Ovary (tissue), 7 donors: ENCODE measurements at regions not wholly inside any gene's neighbourhood (a gene's known extent, or its start where the extent isn't known, plus 50 kb on each side); places are given as distances from the start of the nearest gene placed in this dataset.

Experiments
- DNase-seq, 5 donors: peaks; one replicate each; pipeline ENCODE4 v3.0.0-alpha.2; 2019 to 2020
- H3K27ac ChIP-seq, 2 donors: fragments of 200-600 bp; one replicate each; pipeline versions ENCODE4 v1.5.1 to v1.8.0; 2019 to 2022
- H3K27me3 ChIP-seq: fragments of 200-600 bp; one replicate; pipeline ENCODE4 v1.8.0; 2022
- H3K36me3 ChIP-seq: fragments of 200-600 bp; sonication (generic); one replicate; pipeline ENCODE4 v1.5.1; 2019
- H3K4me1 ChIP-seq: one replicate; pipeline ENCODE4 v1.8.1; 2013; ENCODE audit warnings: mild to moderate bottlenecking, moderate library complexity; ENCODE audit not compliant: insufficient read depth
- H3K4me3 ChIP-seq: fragments of 200-600 bp; sonication (generic); one replicate; pipeline ENCODE4 v1.5.1; 2017
- H3K9me3 ChIP-seq, 2 donors: fragments of 200-600 bp in 1 of 2; sonication (generic) in 1 of 2; one replicate each; pipeline versions ENCODE4 v1.5.1 to v1.8.1; 2013 to 2019; ENCODE audit warnings: mild to moderate bottlenecking in 1 of 2, moderate library complexity in 1 of 2
- EP300 ChIP-seq: sonication (generic); formaldehyde crosslinking; IDR thresholded peaks from one replicate; pipeline ENCODE4 v1.6.1; 2017; ENCODE audit warnings: antibody characterized with exemption
- POLR2A ChIP-seq: fragments of 450-650 bp; IDR thresholded peaks from one replicate; pipeline ENCODE4 v1.6.1; 2017; ENCODE audit warnings: antibody characterized with exemption, mild to moderate bottlenecking, moderate library complexity
- WGBS, 3 donors: extraction: QIAGEN DNeasy Blood & Tissue Kit in 1 of 3; methylation state at CpG; one replicate each; pipeline versions ENCODE4 v1.1.5 to v1.1.7; 2013 to 2017; 5-methylcytosine and 5-hydroxymethylcytosine counted together
- intact Hi-C, 4 donors: fragments of 100-400 bp; cut with DNase I; formaldehyde crosslinking; loops; one replicate each; pipeline versions ENCODE4 v1.11.0 to v1.15.1; 2022 to 2023
- TF ChIP-seq, protein P1 (sequence below), 3 donors: fragments of 450-650 bp in 2 of 3; fragments of 200-600 bp in 1 of 3; IDR thresholded peaks; one replicate each; pipeline versions ENCODE4 v1.5.1 to v1.8.0; 2016 to 2022; ENCODE audit warnings: antibody characterized with exemption in 3 of 3, mild to moderate bottlenecking in 1 of 3
- donor health status: DM: no; HTN: no; CAD: no; lungs with moderate emphysema.
- donor health status: DM: no; HTN: no; CAD: no.
- donor health status: Bipolar disorder and iron deficiency.
- donor health status: DM: no; HTN: no; CAD: no.
- donor health status: DM: yes; HTN: yes; CAD: no.

GRCh38 chr2:217066510-217067270 lies 206.8 kb upstream of the TNP1 start:
- Histone ChIP-seq H3K36me3 (no peaks in the 10 kb centered on the region), H3K27me3 (no peaks in the 10 kb centered on the region), H3K4me1 (peaks cover 2% of the 10 kb centered on the region), H3K4me3 (no peak overlapping the region), H3K9me3 (no peaks in the 10 kb centered on the region), H3K27ac (no peak overlapping the region)
- intact Hi-C loops: no loop called here
- WGBS, 3 donors: 92 to 94% (median 93%) methylated on average over 21 of the region's 21 CpGs
- no peak for TF ChIP-seq EP300
- TF ChIP-seq, protein P1, sequence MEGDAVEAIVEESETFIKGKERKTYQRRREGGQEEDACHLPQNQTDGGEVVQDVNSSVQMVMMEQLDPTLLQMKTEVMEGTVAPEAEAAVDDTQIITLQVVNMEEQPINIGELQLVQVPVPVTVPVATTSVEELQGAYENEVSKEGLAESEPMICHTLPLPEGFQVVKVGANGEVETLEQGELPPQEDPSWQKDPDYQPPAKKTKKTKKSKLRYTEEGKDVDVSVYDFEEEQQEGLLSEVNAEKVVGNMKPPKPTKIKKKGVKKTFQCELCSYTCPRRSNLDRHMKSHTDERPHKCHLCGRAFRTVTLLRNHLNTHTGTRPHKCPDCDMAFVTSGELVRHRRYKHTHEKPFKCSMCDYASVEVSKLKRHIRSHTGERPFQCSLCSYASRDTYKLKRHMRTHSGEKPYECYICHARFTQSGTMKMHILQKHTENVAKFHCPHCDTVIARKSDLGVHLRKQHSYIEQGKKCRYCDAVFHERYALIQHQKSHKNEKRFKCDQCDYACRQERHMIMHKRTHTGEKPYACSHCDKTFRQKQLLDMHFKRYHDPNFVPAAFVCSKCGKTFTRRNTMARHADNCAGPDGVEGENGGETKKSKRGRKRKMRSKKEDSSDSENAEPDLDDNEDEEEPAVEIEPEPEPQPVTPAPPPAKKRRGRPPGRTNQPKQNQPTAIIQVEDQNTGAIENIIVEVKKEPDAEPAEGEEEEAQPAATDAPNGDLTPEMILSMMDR (IDR thresholded peaks at IDR 0.05): no peak
- TF ChIP-seq POLR2A: no peak
- DNase-seq: no peak

GRCh38 chr2:217065695-217066405 lies 206.0 kb upstream of the TNP1 start:
- TF ChIP-seq POLR2A (no peak), EP300 (no peak)
- TF ChIP-seq, protein P1 (IDR thresholded peaks at IDR 0.05): no peak

DNA sequence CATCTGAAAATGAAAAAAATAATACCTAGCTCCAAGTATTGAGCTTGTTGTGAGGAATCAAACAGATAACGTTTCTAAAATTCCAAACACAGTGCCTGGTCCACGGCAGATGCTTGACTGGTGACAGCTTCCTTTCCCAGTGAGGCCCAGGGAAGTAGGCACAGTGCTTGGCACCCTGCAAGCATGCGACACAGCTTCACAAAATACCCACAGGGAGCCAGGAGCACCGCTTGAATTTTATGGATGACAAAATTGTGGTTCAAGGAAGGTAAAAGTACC lies 205.1 kb upstream of the TNP1 start:
- Histone ChIP-seq H3K27me3 (no peaks in the 10 kb centered on the region), H3K4me1 (peaks cover 2% of the 10 kb centered on the region), H3K36me3 (no peaks in the 10 kb centered on the region), H3K9me3 (no peaks in the 10 kb centered on the region), H3K27ac (peak overlapping the region; percentile 36 to 65), H3K4me3 (no peak overlapping the region)
- WGBS, 3 donors: 50 to 59% (median 51%) methylated on average over 4 of the region's 4 CpGs
- DNase-seq: no peak
- TF ChIP-seq POLR2A: no peak
- no peak for TF ChIP-seq EP300
- TF ChIP-seq, protein P1 (IDR thresholded peaks at IDR 0.05): no peak
- intact Hi-C loops: no loop called here

More at GRCh38 chr2:217065695-217066405, 206.0 kb upstream of the TNP1 start:
- no peak overlapping the region for H3K4me3 ChIP-seq
- peaks cover 2% of the 10 kb centered on the region for H3K4me1 ChIP-seq
- no peak for DNase-seq
- no peaks in the 10 kb centered on the region for H3K9me3 ChIP-seq
- no peak overlapping the region for H3K27ac ChIP-seq
- 84 to 86% (median 85%) methylated on average over 7 of the region's 7 CpGs for WGBS, 3 donors
- intact Hi-C loops: no loop called here
- H3K27me3 ChIP-seq: no peaks in the 10 kb centered on the region
- H3K36me3 ChIP-seq: no peaks in the 10 kb centered on the region

DNA sequence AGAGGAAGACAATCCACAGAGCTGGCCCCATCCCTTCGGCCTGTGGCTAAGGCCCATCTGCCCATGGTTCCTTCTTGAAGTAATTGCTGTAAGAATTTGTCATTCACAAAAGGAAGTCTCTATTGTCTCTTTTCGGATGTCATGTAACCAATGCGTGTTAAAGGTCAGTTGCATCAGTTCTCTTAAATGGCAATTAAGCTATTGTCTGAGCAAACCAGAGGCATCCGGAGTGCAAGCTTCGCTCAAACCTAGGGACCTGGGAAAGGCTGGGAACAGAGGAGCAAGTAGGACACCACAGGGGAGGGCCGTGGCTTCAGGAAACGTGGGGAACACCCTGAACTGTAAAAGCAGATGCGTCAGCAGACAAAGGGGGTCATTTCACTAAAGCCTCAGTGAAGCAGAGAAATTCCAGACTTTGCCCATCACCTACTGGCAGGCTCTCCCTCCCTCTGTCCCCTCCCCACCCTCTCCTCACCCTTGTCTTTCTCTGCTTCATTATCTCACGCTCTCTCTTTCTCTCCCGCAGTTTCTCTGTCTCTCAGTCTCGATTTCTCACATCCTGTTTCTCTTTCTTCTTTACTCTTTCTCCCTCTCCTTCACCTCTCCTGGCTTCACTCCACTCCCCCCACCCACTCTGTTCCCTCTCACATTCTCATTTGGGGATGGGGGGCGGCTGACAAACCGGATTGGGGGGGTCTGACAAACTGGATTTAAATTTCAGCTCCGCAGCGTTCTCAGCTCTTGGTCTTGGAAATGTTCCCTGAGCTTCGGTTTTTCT lies 204.6 kb upstream of the TNP1 start:
- Histone ChIP-seq H3K27me3 (no peaks in the 10 kb centered on the region), H3K4me3 (no peak overlapping the region), H3K36me3 (no peaks in the 10 kb centered on the region), H3K27ac (peak overlapping the region; percentile 36 to 65), H3K4me1 (peaks cover 2% of the 10 kb centered on the region), H3K9me3 (no peaks in the 10 kb centered on the region)
- intact Hi-C loops: no loop called here
- DNase-seq: peak; percentile 50 to 73 (median 62)
- no peak for TF ChIP-seq EP300
- TF ChIP-seq, protein P1 (IDR thresholded peaks at IDR 0.05): no peak
- no peak for TF ChIP-seq POLR2A
- WGBS, 3 donors: 29 to 35% (median 33%) methylated on average over 16 of the region's 16 CpGs
